ENCODE measurements at regions not wholly inside any gene's neighbourhood (a gene's known extent, or its start where the extent isn't known, plus 50 kb on each side); places are given as distances from the start of the nearest gene placed in this dataset.

DNA sequence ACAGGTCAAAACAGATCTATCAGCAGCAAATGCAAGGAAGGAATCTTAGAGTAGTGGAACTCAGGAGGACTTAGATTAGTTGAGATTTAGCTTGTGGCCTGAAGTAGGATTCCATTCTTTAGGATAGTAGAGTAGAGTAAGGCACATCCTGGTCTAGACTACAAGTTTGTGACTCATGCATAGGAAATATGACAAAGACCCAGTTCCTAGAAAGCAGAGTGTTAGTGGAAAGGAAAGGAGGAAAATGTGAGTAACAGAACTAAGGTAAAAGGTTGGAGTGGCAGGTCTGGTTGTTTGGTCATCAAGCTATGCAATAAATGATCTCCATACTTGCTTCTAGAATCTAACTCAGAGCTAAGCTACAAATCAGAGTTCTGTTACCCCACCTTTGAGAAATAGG lies 595.0 kb downstream of the ACTRT1 start:
- Mint-ChIP-seq H3K36me3 (ENCODE audit: insufficient read depth in 1 of 3, low read depth in 3 of 3) (no peaks in the 10 kb centered on the region), H3K9me3 (peaks cover 6 to 28% of the 10 kb centered on the region in 2 experiments; a peak in 3 of 5 replicates), H3K4me3 (no peak overlapping the region), H3K4me1 (peaks cover 3 to 16% of the 10 kb centered on the region in 2 experiments; a peak in 3 of 4 replicates), H3K27ac (no peak overlapping the region; a peak in 1 of 7 replicates), H3K27me3 (ENCODE audit: low read depth) (no peaks in the 10 kb centered on the region)
- Histone ChIP-seq H3K56ac (ENCODE audit: insufficient read length, low read depth, low read length) (no peak overlapping the region), H2BK15ac (ENCODE audit: low read depth, low read length) (no peak overlapping the region), H2BK120ac (ENCODE audit: low read depth, low read length, poor library complexity, severe bottlenecking) (no peak overlapping the region), H3K18ac (ENCODE audit: insufficient read length, low read depth, low read length) (no peak overlapping the region), H4K91ac (ENCODE audit: insufficient read length, low read depth, low read length) (no peak overlapping the region), H3K27me3 (ENCODE audit: insufficient read depth, low read length) (no peaks in the 10 kb centered on the region), H3K23ac (ENCODE audit: insufficient read length, low read depth, low read length) (no peak overlapping the region), H2AFZ (ENCODE audit: low read length) (no peak overlapping the region), H2BK12ac (ENCODE audit: insufficient read length, low read depth, low read length) (no peak overlapping the region), H4K8ac (replicated peaks; ENCODE audit: insufficient read length, low read depth, low read length) (no peak overlapping the region), H3T11ph (ENCODE audit: low read length) (no peak overlapping the region), H2BK5ac (ENCODE audit: insufficient read length, low read length) (no peak overlapping the region), H3K4me2 (ENCODE audit: insufficient read depth, insufficient read length, low read length) (no peak overlapping the region), H3K79me1 (ENCODE audit: insufficient read depth, low read depth, low read length, poor library complexity, severe bottlenecking) (no peaks in the 10 kb centered on the region), H3K9me3 (ENCODE audit: control insufficient read depth, low read depth, low read length) (peaks cover 5% of the 10 kb centered on the region), H4K5ac (ENCODE audit: insufficient read length, low read depth, low read length) (no peak overlapping the region), H3K9ac (ENCODE audit: extremely low read depth, insufficient read length, low read length) (no peak overlapping the region), H3K79me2 (ENCODE audit: insufficient read depth, low read length) (no peaks in the 10 kb centered on the region), H3K4me1 (ENCODE audit: insufficient read depth, low read length) (no peaks in the 10 kb centered on the region), H4K20me1 (ENCODE audit: control insufficient read depth, insufficient read depth, insufficient read length) (no peaks in the 10 kb centered on the region), H3K23me2 (ENCODE audit: insufficient read length, low read depth, low read length, poor library complexity, severe bottlenecking) (no peaks in the 10 kb centered on the region), H2BK20ac (ENCODE audit: low read depth, low read length, poor library complexity, severe bottlenecking) (no peak overlapping the region), H2AK5ac (ENCODE audit: insufficient read length, low read length) (no peak overlapping the region), H3K4ac (ENCODE audit: low read depth, low read length) (no peak overlapping the region), H3K14ac (ENCODE audit: insufficient read depth, low read length) (no peak overlapping the region), H3K27ac (ENCODE audit: insufficient read length, low read depth, low read length) (no peak overlapping the region)
- DNase-seq: no peak
- TF ChIP-seq, protein P1, sequence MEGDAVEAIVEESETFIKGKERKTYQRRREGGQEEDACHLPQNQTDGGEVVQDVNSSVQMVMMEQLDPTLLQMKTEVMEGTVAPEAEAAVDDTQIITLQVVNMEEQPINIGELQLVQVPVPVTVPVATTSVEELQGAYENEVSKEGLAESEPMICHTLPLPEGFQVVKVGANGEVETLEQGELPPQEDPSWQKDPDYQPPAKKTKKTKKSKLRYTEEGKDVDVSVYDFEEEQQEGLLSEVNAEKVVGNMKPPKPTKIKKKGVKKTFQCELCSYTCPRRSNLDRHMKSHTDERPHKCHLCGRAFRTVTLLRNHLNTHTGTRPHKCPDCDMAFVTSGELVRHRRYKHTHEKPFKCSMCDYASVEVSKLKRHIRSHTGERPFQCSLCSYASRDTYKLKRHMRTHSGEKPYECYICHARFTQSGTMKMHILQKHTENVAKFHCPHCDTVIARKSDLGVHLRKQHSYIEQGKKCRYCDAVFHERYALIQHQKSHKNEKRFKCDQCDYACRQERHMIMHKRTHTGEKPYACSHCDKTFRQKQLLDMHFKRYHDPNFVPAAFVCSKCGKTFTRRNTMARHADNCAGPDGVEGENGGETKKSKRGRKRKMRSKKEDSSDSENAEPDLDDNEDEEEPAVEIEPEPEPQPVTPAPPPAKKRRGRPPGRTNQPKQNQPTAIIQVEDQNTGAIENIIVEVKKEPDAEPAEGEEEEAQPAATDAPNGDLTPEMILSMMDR (conservative IDR thresholded peaks at IDR 0.05): no peak
